H9 (cell line): ENCODE measurements at regions not wholly inside any gene's neighbourhood (a gene's known extent, or its start where the extent isn't known, plus 50 kb on each side); places are given as distances from the start of the nearest gene placed in this dataset.

Source experiments
- DNase-seq: peaks from one replicate; pipeline ENCODE4 v3.0.0-alpha.2; 2017
- H2AFZ ChIP-seq: one replicate; pipeline ENCODE4 v1.6.1; 2013; ENCODE audit warnings: mild to moderate bottlenecking, low read length, control low read depth, moderate library complexity
- H2AK5ac ChIP-seq: 2 replicates; pipeline ENCODE4 v1.6.1; 2013; ENCODE audit warnings: low read length, control low read depth, mixed read lengths; ENCODE audit not compliant: insufficient read length
- H2BK120ac ChIP-seq: one replicate; pipeline ENCODE4 v1.6.1; 2013; ENCODE audit warnings: low read depth, mild to moderate bottlenecking, low read length, control low read depth, inconsistent platforms; ENCODE audit not compliant: poor library complexity, severe bottlenecking
- H2BK12ac ChIP-seq: 2 replicates; pipeline ENCODE4 v1.6.1; 2013; ENCODE audit warnings: low read length, control low read depth, mixed read lengths, low read depth; ENCODE audit not compliant: insufficient read length
- H2BK15ac ChIP-seq: 2 replicates; pipeline ENCODE4 v1.6.1; 2013; ENCODE audit warnings: low read depth, low read length, control low read depth
- H2BK20ac ChIP-seq: one replicate; pipeline ENCODE4 v1.6.1; 2013; ENCODE audit warnings: low read depth, mild to moderate bottlenecking, low read length, control low read depth, inconsistent platforms; ENCODE audit not compliant: poor library complexity, severe bottlenecking
- H2BK5ac ChIP-seq: 2 replicates; pipeline ENCODE4 v1.6.1; 2013; ENCODE audit warnings: low read length, control low read depth, mixed read lengths; ENCODE audit not compliant: insufficient read length
- H3K14ac ChIP-seq: 2 replicates; pipeline ENCODE4 v1.6.1; 2013; ENCODE audit warnings: low read length, control low read depth; ENCODE audit not compliant: insufficient read depth
- H3K18ac ChIP-seq: 2 replicates; pipeline ENCODE4 v1.6.1; 2013; ENCODE audit warnings: low read depth, mild to moderate bottlenecking, mixed read lengths, low read length, control low read depth; ENCODE audit not compliant: insufficient read length
- H3K23ac ChIP-seq: 2 replicates; pipeline ENCODE4 v1.6.1; 2013; ENCODE audit warnings: low read length, control low read depth, mixed read lengths, low read depth; ENCODE audit not compliant: insufficient read length
- H3K23me2 ChIP-seq: 2 replicates; pipeline ENCODE4 v1.6.1; 2013; ENCODE audit warnings: low read depth, mild to moderate bottlenecking, mixed read lengths, low read length, control low read depth; ENCODE audit not compliant: insufficient read length, poor library complexity, severe bottlenecking
- H3K27ac ChIP-seq: 2 replicates; pipeline ENCODE4 v1.5.1; 2013; ENCODE audit warnings: low read length, control low read depth, mixed read lengths, low read depth; ENCODE audit not compliant: insufficient read length
- H3K27me3 ChIP-seq: 2 replicates; pipeline ENCODE4 v1.6.1; 2013; ENCODE audit warnings: low read length, control low read depth, inconsistent platforms; ENCODE audit not compliant: insufficient read depth
- H3K4ac ChIP-seq: 2 replicates; pipeline ENCODE4 v1.6.1; 2013; ENCODE audit warnings: low read depth, mild to moderate bottlenecking, control low read depth, inconsistent platforms, low read length, moderate library complexity
- H3K4me1 ChIP-seq: 2 replicates; pipeline ENCODE4 v1.6.1; 2013; ENCODE audit warnings: low read length, control low read depth, inconsistent platforms; ENCODE audit not compliant: insufficient read depth
- H3K4me2 ChIP-seq: 2 replicates; pipeline ENCODE4 v1.6.1; 2013; ENCODE audit warnings: low read length, control low read depth, mixed read lengths; ENCODE audit not compliant: insufficient read length, insufficient read depth
- H3K56ac ChIP-seq: 2 replicates; pipeline ENCODE4 v1.6.1; 2013; ENCODE audit warnings: low read depth, mild to moderate bottlenecking, mixed read lengths, low read length, control low read depth; ENCODE audit not compliant: insufficient read length
- H3K79me1 ChIP-seq: 2 replicates; pipeline ENCODE4 v1.6.1; 2013; ENCODE audit warnings: low read depth, mild to moderate bottlenecking, moderate library complexity, low read length, control low read depth, inconsistent platforms; ENCODE audit not compliant: insufficient read depth, poor library complexity, severe bottlenecking
- H3K79me2 ChIP-seq: 2 replicates; pipeline ENCODE4 v1.6.1; 2013; ENCODE audit warnings: low read length, control low read depth, inconsistent platforms; ENCODE audit not compliant: insufficient read depth
- H3K9ac ChIP-seq: 2 replicates; pipeline ENCODE4 v1.6.1; 2013; ENCODE audit warnings: low read length, control low read depth, mixed read lengths; ENCODE audit not compliant: insufficient read length; ENCODE audit errors: extremely low read depth
- H3K9me3 ChIP-seq: one replicate; pipeline ENCODE4 v1.6.1; 2013; ENCODE audit warnings: low read depth, low read length, inconsistent platforms; ENCODE audit not compliant: control insufficient read depth
- H3T11ph ChIP-seq: one replicate; pipeline ENCODE4 v1.6.1; 2013; ENCODE audit warnings: mild to moderate bottlenecking, low read length, control low read depth, inconsistent platforms
- H4K20me1 ChIP-seq: one replicate; pipeline ENCODE4 v1.6.1; 2013; ENCODE audit not compliant: control insufficient read depth, insufficient read length, insufficient read depth
- H4K5ac ChIP-seq: 2 replicates; pipeline ENCODE4 v1.6.1; 2013; ENCODE audit warnings: low read depth, mild to moderate bottlenecking, mixed read lengths, low read length, control low read depth; ENCODE audit not compliant: insufficient read length
- H4K8ac ChIP-seq: replicated peaks from 2 replicates; pipeline ENCODE4 v1.6.1; 2013; ENCODE audit warnings: low read length, control low read depth, mixed read lengths, low read depth; ENCODE audit not compliant: insufficient read length
- H4K91ac ChIP-seq: 2 replicates; pipeline ENCODE4 v1.6.1; 2013; ENCODE audit warnings: low read depth, mild to moderate bottlenecking, moderate library complexity, mixed read lengths, low read length, control low read depth; ENCODE audit not compliant: insufficient read length
- H3K27ac Mint-ChIP-seq, 3 experiments: 2 replicates in 2 of 3; 3 replicates in 1 of 3; pipeline ENCODE4 v1.8.0; 2020 to 2021; ENCODE audit warnings: mixed read lengths in 3 of 3, mild to moderate bottlenecking in 1 of 3, moderate library complexity in 1 of 3
- H3K27me3 Mint-ChIP-seq: 2 replicates; pipeline ENCODE4 v1.8.0; 2021; ENCODE audit warnings: low read depth, mild to moderate bottlenecking, moderate library complexity, mixed read lengths
- H3K36me3 Mint-ChIP-seq, 3 experiments: 2 replicates in 2 of 3; 3 replicates in 1 of 3; pipeline ENCODE4 v1.8.0; 2020 to 2021; ENCODE audit warnings: low read depth in 3 of 3, mixed read lengths in 3 of 3; ENCODE audit not compliant: insufficient read depth in 1 of 3
- H3K4me1 Mint-ChIP-seq, 2 experiments: 2 replicates each; pipeline ENCODE4 v1.8.0; 2020; ENCODE audit warnings: mixed read lengths in 2 of 2
- H3K4me3 Mint-ChIP-seq, 2 experiments: 2 replicates in 1 of 2; 3 replicates in 1 of 2; pipeline ENCODE4 v1.8.0; 2020 to 2021; ENCODE audit warnings: mild to moderate bottlenecking in 2 of 2, mixed read lengths in 2 of 2, moderate library complexity in 1 of 2
- H3K9me3 Mint-ChIP-seq, 2 experiments: 2 replicates in 1 of 2; 3 replicates in 1 of 2; pipeline ENCODE4 v1.8.0; 2020; ENCODE audit warnings: mild to moderate bottlenecking in 2 of 2, mixed read lengths in 2 of 2, moderate library complexity in 1 of 2
- CTCF ChIP-seq: fragments of 200-600 bp; sonication (generic); conservative IDR thresholded peaks from 3 replicates; pipeline ENCODE4 v1.8.0; 2021; ENCODE audit warnings: antibody characterized with exemption, mild to moderate bottlenecking
- WGBS: extraction: QIAGEN DNeasy Blood & Tissue Kit; methylation state at CpG from one replicate; pipeline ENCODE4 v1.1.7; 2013; ENCODE audit warnings: missing lambda C conversion rate, low lambda C conversion rate, mixed read lengths; ENCODE audit not compliant: insufficient read length; ENCODE audit errors: extremely low coverage; 5-methylcytosine and 5-hydroxymethylcytosine counted together

GRCh38 chr18:25495606-25496005, 143.6 kb upstream of the ZNF521 start:
- H3K9me3 ChIP-seq, result no peaks in the 10 kb centered on the region
- no peak overlapping the region for H3K27ac Mint-ChIP-seq
- H3K27me3 ChIP-seq, result no peaks in the 10 kb centered on the region
- no peak overlapping the region for H2BK120ac ChIP-seq
- WGBS, result no CpG with 5 or more reads among the region's 1 CpG
- H3K4ac ChIP-seq, result no peak overlapping the region
- no peaks in the 10 kb centered on the region for H3K23me2 ChIP-seq
- no peak overlapping the region for H2BK15ac ChIP-seq
- no peak overlapping the region for H2BK20ac ChIP-seq
- H3K14ac ChIP-seq, result no peak overlapping the region
- H2AK5ac ChIP-seq, result no peak overlapping the region
- peaks cover 0 to 5% (median 1%) of the 10 kb centered on the region in 3 experiments; a peak in 3 of 7 replicates for H3K36me3 Mint-ChIP-seq
- H3K4me1 Mint-ChIP-seq, result peaks cover 3 to 6% of the 10 kb centered on the region in 2 experiments; a peak in 3 of 4 replicates
- no peak for TF ChIP-seq CTCF
- no peak overlapping the region for H2BK12ac ChIP-seq
- no peak overlapping the region for H4K5ac ChIP-seq
- no peak overlapping the region for H3K4me2 ChIP-seq
- H3K9me3 Mint-ChIP-seq, result peaks cover 3 to 9% of the 10 kb centered on the region in 2 experiments; a peak in 4 of 5 replicates
- no peak overlapping the region for H2AFZ ChIP-seq
- no peak overlapping the region for H3K4me3 Mint-ChIP-seq
- H4K20me1 ChIP-seq, result no peaks in the 10 kb centered on the region
- H4K91ac ChIP-seq, result no peak overlapping the region
- no peak overlapping the region for H3K18ac ChIP-seq
- no peak overlapping the region for H3T11ph ChIP-seq
- H3K27ac ChIP-seq, result no peak overlapping the region
- H4K8ac ChIP-seq, result no peak overlapping the region
- H3K23ac ChIP-seq, result no peak overlapping the region
- H3K9ac ChIP-seq, result no peak overlapping the region
- H3K27me3 Mint-ChIP-seq, result peaks cover 3% of the 10 kb centered on the region
- no peaks in the 10 kb centered on the region for H3K79me2 ChIP-seq
- H2BK5ac ChIP-seq, result no peak overlapping the region
- H3K4me1 ChIP-seq, result no peaks in the 10 kb centered on the region
- DNase-seq, result no peak
- H3K56ac ChIP-seq, result no peak overlapping the region
- H3K79me1 ChIP-seq, result no peaks in the 10 kb centered on the region
